ENCODE measurements at regions not wholly inside any gene's neighbourhood (a gene's known extent, or its start where the extent isn't known, plus 50 kb on each side); places are given as distances from the start of the nearest gene placed in this dataset.

GRCh38 chr12:93142881-93143280 is 213.8 kb upstream of the EEA1 start (continued):
- TF ChIP-seq ZSCAN5A (tag by site-specific recombination; IDR thresholded peaks at IDR 0.05) = no peak

GRCh38 chr12:93144109-93144508 is 215.0 kb upstream of the EEA1 start:
- Histone ChIP-seq H3K9me3 (ENCODE audit: control insufficient read depth, insufficient read depth, low read depth, low read length) (no peaks in the 10 kb centered on the region), H3K27ac (ENCODE audit: extremely low read depth, low read depth, low read length) (no peak overlapping the region), H3K4me1 (ENCODE audit: control insufficient read depth, insufficient read depth, low read length) (peaks cover 4% of the 10 kb centered on the region; the same call in 1 of the 2 replicates), H3K36me3 (ENCODE audit: control insufficient read depth in 2 of 2, insufficient read depth in 1 of 2, low read length in 2 of 2) (no peaks in the 10 kb centered on the region), H3K4me3 (ENCODE audit: low read depth, low read length) (no peak overlapping the region)
- ChIA-PET CTCF (interaction anchor here (0.6 to 0.8 kb wide), 2 partner anchors 40 to 157 kb away, joined by 3 to 4 read pairs; no protein-coding TSS in a partner anchor), POLR2A (interaction anchor here (0.6 kb wide), 1 partner anchor 37 kb away, joined by 3 read pairs; no protein-coding TSS in a partner anchor)
- 0 out of 2 replicates have a peak, but pooled peaks have one; percentile 14 for TF ChIP-seq IKZF3 (tag by site-specific recombination; IDR thresholded peaks at IDR 0.05)
- TF ChIP-seq SP7 (tag by site-specific recombination; IDR thresholded peaks at IDR 0.05) = peak; percentile 38; the same call in 1 of the 2 replicates
- no peak for TF ChIP-seq ZBTB49 (tag by site-specific recombination; IDR thresholded peaks at IDR 0.05; ENCODE audit: low read depth)
- TF ChIP-seq SETDB1 (IDR thresholded peaks at IDR 0.05; ENCODE audit: insufficient read length, low read length) = no peak
- no peak for TF ChIP-seq SCRT1 (tag by site-specific recombination; IDR thresholded peaks at IDR 0.05; ENCODE audit: borderline replicate concordance)
- no peak for TF ChIP-seq KLF7 (tag by site-specific recombination; IDR thresholded peaks at IDR 0.05; ENCODE audit: borderline replicate concordance)
- TF ChIP-seq YY2 (tag by site-specific recombination; IDR thresholded peaks at IDR 0.05) = no peak

GRCh38 chr12:93145086-93145485 is 216.0 kb upstream of the EEA1 start:
- ChIA-PET CTCF (interaction anchor here (0.6 to 1.4 kb wide), 3 partner anchors 47 to 1702 kb away, joined by 4 to 7 read pairs (median 4); no protein-coding TSS in a partner anchor), POLR2A (no interaction called here)
- Histone ChIP-seq H3K27ac (ENCODE audit: extremely low read depth, low read depth, low read length) (no peak overlapping the region), H3K4me3 (ENCODE audit: low read depth, low read length) (no peak overlapping the region), H3K4me1 (ENCODE audit: control insufficient read depth, insufficient read depth, low read length) (peaks cover 4% of the 10 kb centered on the region; the same call in 1 of the 2 replicates), H3K36me3 (ENCODE audit: control insufficient read depth in 2 of 2, insufficient read depth in 1 of 2, low read length in 2 of 2) (no peaks in the 10 kb centered on the region), H3K9me3 (ENCODE audit: control insufficient read depth, insufficient read depth, low read depth, low read length) (no peaks in the 10 kb centered on the region)
- TF ChIP-seq SP7 (tag by site-specific recombination; IDR thresholded peaks at IDR 0.05) (no peak), ZNF521 (tag by site-specific recombination; IDR thresholded peaks at IDR 0.05) (no peak), FEZF1 (tag by site-specific recombination; IDR thresholded peaks at IDR 0.05) (peak; percentile 88), ZNF138 (tag by site-specific recombination; IDR thresholded peaks at IDR 0.05; ENCODE audit: borderline replicate concordance) (no peak), ZNF473 (tag by site-specific recombination; IDR thresholded peaks at IDR 0.05) (no peak), ZNF585B (tag by site-specific recombination; IDR thresholded peaks at IDR 0.05) (no peak), EGR2 (tag by site-specific recombination; IDR thresholded peaks at IDR 0.05; ENCODE audit: low read depth) (no peak), ZBTB44 (tag by site-specific recombination; IDR thresholded peaks at IDR 0.05) (0 out of 2 replicates have a peak, but pooled peaks have one; percentile 21), ZNF398 (tag by site-specific recombination; IDR thresholded peaks at IDR 0.05) (no peak), ZNF549 (tag by site-specific recombination; IDR thresholded peaks at IDR 0.05) (no peak), TCF7L2 (IDR thresholded peaks at IDR 0.05; ENCODE audit: borderline replicate concordance, low read depth, low read length) (no peak), ZNF513 (tag by site-specific recombination; IDR thresholded peaks at IDR 0.05) (no peak), ZNF48 (tag by site-specific recombination; IDR thresholded peaks at IDR 0.05) (no peak), ZNF114 (tag by site-specific recombination; IDR thresholded peaks at IDR 0.05) (no peak), ZNF16 (tag by site-specific recombination; IDR thresholded peaks at IDR 0.05; ENCODE audit: low read depth) (no peak), WT1 (tag by site-specific recombination; IDR thresholded peaks at IDR 0.05) (no peak), ZNF239 (tag by site-specific recombination; IDR thresholded peaks at IDR 0.05) (no peak)

Data from HEK293 (cell line).